ENCODE measurements at regions not wholly inside any gene's neighbourhood (a gene's known extent, or its start where the extent isn't known, plus 50 kb on each side); places are given as distances from the start of the nearest gene placed in this dataset.

GRCh38 chr13:104487006-104487405, 1420.8 kb upstream of the SLC10A2 start:
- Histone ChIP-seq H3K36me3 (ENCODE audit: low read depth, low read length) (no peaks in the 10 kb centered on the region), H3K9ac (ENCODE audit: low read length) (no peak overlapping the region), H3K4me3 (ENCODE audit: low read length) (no peak overlapping the region), H3K9me3 (ENCODE audit: low read length) (no peaks in the 10 kb centered on the region), H3K27me3 (ENCODE audit: low read length) (no peaks in the 10 kb centered on the region), H4K20me1 (ENCODE audit: low read length) (no peaks in the 10 kb centered on the region), H3K9me2 (replicated peaks; ENCODE audit: low read length) (no peaks in the 10 kb centered on the region), H2AFZ (ENCODE audit: low read length) (no peak overlapping the region), H3K4me2 (ENCODE audit: low read length) (no peak overlapping the region), H3K4me1 (ENCODE audit: insufficient read depth, low read length) (no peaks in the 10 kb centered on the region), H3K79me2 (ENCODE audit: low read length) (no peaks in the 10 kb centered on the region), H3K27ac (ENCODE audit: low read length) (no peak overlapping the region), H3F3A (ENCODE audit: low read length, unreplicated experiment) (no peaks in the 10 kb centered on the region)
- POLR2A ChIA-PET (ENCODE audit: unreplicated experiment), result no interaction called here
- intact Hi-C loops (cut with micrococcal nuclease), result no loop called here
- TF ChIP-seq EZH2phosphoT487 (IDR thresholded peaks at IDR 0.05; ENCODE audit: borderline replicate concordance, low read length) (no peak), CTCF (conservative IDR thresholded peaks at IDR 0.05; ENCODE audit: low read depth, low read length) (no peak), EZH2 (IDR thresholded peaks at IDR 0.05; ENCODE audit: low read length, unreplicated experiment) (no peak)
- DNase-seq (no peak), ATAC-seq (no peak)
- CTCF ChIA-PET, result no interaction called here
- BruUV-seq (replicated peaks), result no TSS peak

GRCh38 chr13:104485571-104485970, 1419.4 kb upstream of the SLC10A2 start:
- Histone ChIP-seq H3K4me3 (ENCODE audit: low read length) (no peak overlapping the region), H2AFZ (ENCODE audit: low read length) (no peak overlapping the region), H3K9me2 (replicated peaks; ENCODE audit: low read length) (no peaks in the 10 kb centered on the region), H3K79me2 (ENCODE audit: low read length) (no peaks in the 10 kb centered on the region), H4K20me1 (ENCODE audit: low read length) (no peaks in the 10 kb centered on the region), H3K27me3 (ENCODE audit: low read length) (no peaks in the 10 kb centered on the region), H3K4me1 (ENCODE audit: insufficient read depth, low read length) (no peaks in the 10 kb centered on the region), H3K36me3 (ENCODE audit: low read depth, low read length) (no peaks in the 10 kb centered on the region), H3K27ac (ENCODE audit: low read length) (no peak overlapping the region), H3K9me3 (ENCODE audit: low read length) (no peaks in the 10 kb centered on the region), H3F3A (ENCODE audit: low read length, unreplicated experiment) (no peaks in the 10 kb centered on the region), H3K9ac (ENCODE audit: low read length) (no peak overlapping the region), H3K4me2 (ENCODE audit: low read length) (no peak overlapping the region)
- DNase-seq, result no peak
- ChIA-PET POLR2A (ENCODE audit: unreplicated experiment) (no interaction called here), CTCF (no interaction called here)
- intact Hi-C loops (cut with micrococcal nuclease), result no loop called here
- no TSS peak for BruUV-seq (replicated peaks)
- TF ChIP-seq EZH2phosphoT487 (IDR thresholded peaks at IDR 0.05; ENCODE audit: borderline replicate concordance, low read length) (no peak), CTCF (conservative IDR thresholded peaks at IDR 0.05; ENCODE audit: low read depth, low read length) (no peak), EZH2 (IDR thresholded peaks at IDR 0.05; ENCODE audit: low read length, unreplicated experiment) (no peak)
- no peak; the same call in 1 of the 2 replicates for ATAC-seq

GRCh38 chr13:104483631-104484030, 1417.4 kb upstream of the SLC10A2 start:
- POLR2A ChIA-PET (ENCODE audit: unreplicated experiment), result no interaction called here
- no peaks in the 10 kb centered on the region for H3K27me3 ChIP-seq (ENCODE audit: low read length)
- intact Hi-C loops (cut with micrococcal nuclease), result no loop called here
- no peak overlapping the region for H3K27ac ChIP-seq (ENCODE audit: low read length)
- no peaks in the 10 kb centered on the region for H3F3A ChIP-seq (ENCODE audit: low read length, unreplicated experiment)
- H3K4me3 ChIP-seq (ENCODE audit: low read length), result no peak overlapping the region
- H3K4me2 ChIP-seq (ENCODE audit: low read length), result no peak overlapping the region
- no peaks in the 10 kb centered on the region for H4K20me1 ChIP-seq (ENCODE audit: low read length)
- no peak for ATAC-seq
- no peaks in the 10 kb centered on the region for H3K9me2 ChIP-seq (replicated peaks; ENCODE audit: low read length)
- no peak overlapping the region for H3K9ac ChIP-seq (ENCODE audit: low read length)
- no peaks in the 10 kb centered on the region for H3K79me2 ChIP-seq (ENCODE audit: low read length)
- TF ChIP-seq EZH2 (IDR thresholded peaks at IDR 0.05; ENCODE audit: low read length, unreplicated experiment), result no peak
- no peak for TF ChIP-seq EZH2phosphoT487 (IDR thresholded peaks at IDR 0.05; ENCODE audit: borderline replicate concordance, low read length)
- TF ChIP-seq CTCF (conservative IDR thresholded peaks at IDR 0.05; ENCODE audit: low read depth, low read length), result no peak
- CTCF ChIA-PET, result no interaction called here
- no peak overlapping the region for H2AFZ ChIP-seq (ENCODE audit: low read length)
- BruUV-seq (replicated peaks), result no TSS peak
- H3K9me3 ChIP-seq (ENCODE audit: low read length), result no peaks in the 10 kb centered on the region
- no peaks in the 10 kb centered on the region for H3K36me3 ChIP-seq (ENCODE audit: low read depth, low read length)
- H3K4me1 ChIP-seq (ENCODE audit: insufficient read depth, low read length), result no peaks in the 10 kb centered on the region
- DNase-seq, result no peak
